HG03457 (cell line): ENCODE measurements at regions not wholly inside any gene's neighbourhood (a gene's known extent, or its start where the extent isn't known, plus 50 kb on each side); places are given as distances from the start of the nearest gene placed in this dataset.

Experiments
- ATAC-seq: cut with Tn5 transposase; IDR thresholded peaks from one replicate; pipeline ENCODE4 v1.9.1; 2021; ENCODE audit warnings: moderate number of reproducible peaks; ENCODE audit not compliant: unreplicated experiment

DNA sequence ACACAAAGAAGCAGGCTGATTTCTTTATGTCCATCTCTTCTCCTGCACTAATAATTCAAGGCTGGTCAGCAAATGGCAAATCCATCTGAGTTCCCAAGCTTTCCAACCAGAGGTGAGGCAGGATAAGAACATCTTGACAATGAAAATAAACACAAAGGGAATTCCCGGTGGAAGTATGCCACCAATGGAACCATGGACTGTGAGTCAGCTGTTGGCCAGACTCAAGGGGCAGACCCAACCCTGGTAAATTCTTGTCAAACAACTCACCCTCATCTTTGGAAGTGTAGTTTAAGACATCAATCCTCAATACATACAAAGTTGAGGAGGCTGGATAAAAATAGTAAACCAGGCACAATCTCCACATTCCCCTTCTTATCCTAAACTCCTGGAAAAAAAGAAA, 74.3 kb upstream of the CES5A start:
- no peak for ATAC-seq

DNA sequence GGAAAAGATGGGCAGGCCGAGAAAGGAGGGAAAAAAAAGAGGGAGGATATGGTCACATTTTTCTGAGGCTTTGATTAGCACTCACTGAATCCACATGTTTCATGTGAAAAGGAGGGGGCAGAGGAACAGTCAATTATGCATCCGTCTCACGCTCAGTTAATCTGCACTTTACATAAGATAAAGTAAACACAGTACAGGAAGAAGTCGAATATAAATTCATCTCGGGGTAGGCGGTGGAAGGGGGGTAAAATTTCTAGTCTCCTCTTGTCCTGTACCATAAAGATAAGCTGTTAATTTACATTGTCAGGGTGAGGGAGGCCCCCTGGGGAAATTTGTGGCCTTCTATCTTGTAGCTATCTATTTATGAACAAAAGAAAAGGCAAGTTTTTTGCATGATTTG, 73.1 kb upstream of the CES5A start:
- no peak for ATAC-seq

DNA sequence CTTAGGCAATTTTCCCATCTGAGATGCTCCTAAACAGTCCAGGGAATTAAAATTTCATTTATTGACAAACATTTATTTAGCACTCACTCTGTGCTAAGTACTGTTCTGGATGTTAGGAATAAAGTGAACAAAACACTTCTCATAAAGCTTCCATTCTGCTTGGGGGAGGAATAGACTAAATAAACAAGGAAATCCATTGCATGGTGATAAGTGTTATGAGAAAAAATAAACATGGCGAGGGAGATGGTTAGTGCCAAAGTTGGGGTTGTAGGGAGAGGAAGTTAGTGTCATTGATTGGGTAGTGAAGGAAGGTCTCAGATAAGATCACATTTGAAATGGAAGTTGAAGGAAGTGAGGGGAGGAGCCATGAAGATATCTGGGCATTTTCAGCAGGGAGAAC, 72.2 kb upstream of the CES5A start:
- no peak for ATAC-seq

DNA sequence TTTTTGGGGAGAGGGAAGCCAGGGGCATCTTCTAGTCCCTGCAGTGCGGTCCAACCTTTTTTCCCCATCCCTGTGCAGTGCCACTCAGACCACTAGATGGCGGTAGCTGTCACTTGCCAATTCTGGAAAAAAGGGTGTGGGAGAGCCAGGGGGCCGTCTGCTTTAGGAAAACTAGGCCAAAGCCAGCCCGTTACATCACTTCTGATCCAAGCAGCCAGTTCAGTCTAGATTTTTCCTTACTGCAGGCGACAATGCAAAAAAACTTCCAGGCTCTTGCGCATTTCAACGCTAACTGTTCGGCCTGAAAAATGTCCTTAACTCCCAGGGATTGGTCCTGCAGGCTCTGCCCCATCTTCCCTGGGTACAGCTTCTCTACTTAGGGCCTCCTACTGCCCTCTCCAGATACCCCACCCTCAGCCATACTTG, 69.2 kb upstream of the CES5A start:
- no peak for ATAC-seq

DNA sequence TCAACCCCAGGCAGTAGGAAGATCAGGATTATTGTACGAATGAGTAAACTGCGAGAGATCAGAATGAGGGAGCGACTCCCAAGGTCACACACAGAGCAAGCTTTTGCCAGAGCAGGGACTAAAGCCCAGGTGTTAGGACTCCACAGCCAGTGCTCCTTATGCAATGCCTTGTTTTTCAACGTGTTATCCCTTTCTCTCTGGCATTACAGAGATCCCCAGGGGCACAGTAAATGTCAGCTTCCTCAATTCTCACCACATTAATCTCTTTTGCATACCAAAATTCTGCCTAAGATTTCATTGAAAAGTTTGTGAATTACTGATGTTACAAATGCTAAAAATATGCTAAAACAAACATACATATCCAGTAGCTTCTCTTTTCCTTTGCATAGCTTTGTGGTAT, 68.1 kb upstream of the CES5A start:
- no peak for ATAC-seq

DNA sequence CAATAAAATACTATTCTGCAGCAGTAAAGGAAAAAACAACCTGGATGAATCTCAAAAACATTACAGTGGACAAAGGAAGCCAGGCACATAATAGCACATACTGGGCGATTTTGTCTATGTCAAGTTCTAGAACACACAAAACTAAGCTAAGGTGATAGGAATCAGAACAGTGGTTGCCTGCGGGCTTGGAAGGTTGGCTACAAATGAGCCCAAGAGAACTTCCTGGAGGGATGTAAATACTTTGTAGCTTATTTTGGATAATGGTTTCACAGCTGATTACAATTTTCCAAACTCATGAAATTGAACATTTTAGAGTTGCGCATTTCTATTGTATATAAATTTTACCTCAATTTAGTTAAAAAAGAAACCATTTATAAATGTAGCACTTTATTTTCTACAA, 67.6 kb upstream of the CES5A start:
- ATAC-seq = no peak

DNA sequence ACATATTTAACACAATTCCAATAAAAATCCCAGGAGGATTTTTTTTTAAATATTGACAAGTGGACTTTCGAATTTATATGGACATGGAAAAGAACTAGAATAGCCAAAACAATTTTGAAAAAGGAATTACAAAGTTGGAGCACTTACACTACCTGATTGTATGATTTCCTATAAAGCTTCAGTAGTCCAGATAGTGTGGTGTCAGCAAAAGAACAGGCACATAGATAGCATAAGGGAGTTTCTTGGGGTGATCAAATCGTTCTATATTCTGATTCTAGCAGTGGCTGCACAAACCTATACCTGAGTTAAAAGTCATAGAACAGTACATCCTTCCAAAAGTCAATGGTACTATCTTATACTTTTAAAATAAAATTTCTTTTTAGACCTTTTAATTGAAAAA, 66.4 kb upstream of the CES5A start:
- ATAC-seq = no peak

DNA sequence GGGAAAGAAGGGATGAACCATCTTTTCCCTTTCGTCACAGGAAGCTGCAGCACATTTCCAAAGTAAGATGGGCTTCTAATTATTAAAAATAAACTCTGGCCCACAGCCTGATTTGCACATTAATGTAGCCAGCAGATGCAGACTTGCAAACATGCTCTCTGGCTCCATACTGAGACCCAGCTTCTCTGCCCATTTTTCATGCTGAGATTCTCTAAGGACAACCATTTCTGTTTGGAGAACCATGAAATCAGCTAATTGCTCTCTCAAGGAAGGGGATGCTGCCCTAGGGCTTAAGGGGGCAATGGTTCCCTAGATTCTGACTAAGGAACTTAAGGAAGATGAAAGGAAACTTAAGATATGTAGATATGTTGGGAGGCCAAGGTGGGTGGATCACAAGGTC, 63.0 kb upstream of the CES5A start:
- no peak for ATAC-seq

DNA sequence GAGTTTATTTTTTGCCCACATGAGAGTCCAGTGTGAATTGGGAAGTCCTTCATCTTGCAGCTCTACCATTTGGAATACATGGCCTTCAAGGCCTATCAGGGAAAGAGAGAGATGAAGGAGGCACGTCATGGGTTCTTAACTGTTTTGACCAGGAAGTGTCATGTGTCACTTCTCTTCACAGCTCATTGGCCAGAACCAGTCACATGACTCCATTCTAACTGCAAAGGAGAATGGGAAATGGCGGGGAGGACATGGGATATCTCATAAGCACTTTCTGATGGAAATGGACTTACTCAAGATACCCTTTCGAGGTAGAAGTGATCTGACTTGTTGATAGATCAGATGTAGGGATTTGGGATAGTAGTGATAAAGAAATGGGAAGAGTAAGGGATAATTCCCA, 57.9 kb upstream of the CES5A start:
- ATAC-seq = no peak

DNA sequence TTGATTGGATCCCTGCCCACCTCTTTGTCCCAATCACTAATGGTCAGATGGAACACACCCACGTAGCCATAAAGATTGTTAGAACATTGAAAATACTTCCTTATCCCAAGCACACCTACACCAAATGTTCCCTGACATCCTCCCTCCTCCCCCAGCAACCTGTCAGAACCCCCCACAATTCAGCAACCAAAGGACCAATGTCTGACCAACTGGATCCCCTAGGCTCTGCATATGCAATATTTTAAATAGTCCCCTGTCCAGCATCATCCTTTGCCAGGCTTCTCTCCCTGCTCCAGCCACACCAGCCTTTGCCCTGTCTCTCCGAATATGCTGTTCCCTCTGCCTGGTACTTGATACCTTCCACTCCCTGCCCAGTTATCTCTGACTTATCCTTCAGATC, 54.9 kb upstream of the CES5A start:
- no peak for ATAC-seq

DNA sequence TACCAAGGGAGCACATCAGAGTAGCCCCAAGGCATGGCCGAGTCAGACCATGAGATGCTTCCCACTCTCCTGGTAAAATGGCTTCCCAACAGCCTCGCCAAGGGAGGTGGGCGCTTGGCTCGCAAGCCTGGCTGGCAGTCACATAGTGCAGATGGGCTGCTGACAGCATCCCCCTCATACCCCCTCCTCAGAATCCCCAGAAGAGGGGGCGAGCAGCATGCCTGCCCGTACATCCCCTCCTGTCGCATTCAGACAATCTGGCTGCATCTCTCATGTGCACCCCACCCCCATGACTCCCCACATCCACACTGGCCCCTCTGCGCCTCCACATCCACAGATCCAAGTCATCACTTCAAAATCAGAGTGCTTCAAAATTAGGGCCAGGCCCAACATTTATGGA, 54.0 kb upstream of the CES5A start:
- ATAC-seq = no peak

DNA sequence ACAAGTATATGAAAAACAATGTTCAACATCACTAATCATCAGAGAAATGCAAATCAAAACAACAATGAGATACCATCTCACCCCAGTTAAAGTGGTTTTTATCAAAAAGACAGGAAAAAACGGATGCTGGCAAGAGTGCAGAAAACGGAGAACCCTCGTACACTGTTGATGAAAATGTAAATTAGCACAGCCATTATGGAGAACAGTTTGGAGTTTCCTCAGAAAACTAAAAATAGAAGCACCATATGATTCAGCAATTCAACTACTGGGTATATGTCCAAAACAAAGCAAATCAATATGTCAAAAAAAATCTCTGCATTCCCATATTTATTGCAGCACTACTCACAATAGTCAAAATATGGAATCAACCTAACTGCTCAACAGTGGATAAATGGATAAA, 50.1 kb upstream of the CES5A start:
- no peak for ATAC-seq
